ENCODE measurements at regions not wholly inside any gene's neighbourhood (a gene's known extent, or its start where the extent isn't known, plus 50 kb on each side); places are given as distances from the start of the nearest gene placed in this dataset.
A peak's percentile ranks its signal among the peaks of the same experiment; 100 is the strongest.

DNA sequence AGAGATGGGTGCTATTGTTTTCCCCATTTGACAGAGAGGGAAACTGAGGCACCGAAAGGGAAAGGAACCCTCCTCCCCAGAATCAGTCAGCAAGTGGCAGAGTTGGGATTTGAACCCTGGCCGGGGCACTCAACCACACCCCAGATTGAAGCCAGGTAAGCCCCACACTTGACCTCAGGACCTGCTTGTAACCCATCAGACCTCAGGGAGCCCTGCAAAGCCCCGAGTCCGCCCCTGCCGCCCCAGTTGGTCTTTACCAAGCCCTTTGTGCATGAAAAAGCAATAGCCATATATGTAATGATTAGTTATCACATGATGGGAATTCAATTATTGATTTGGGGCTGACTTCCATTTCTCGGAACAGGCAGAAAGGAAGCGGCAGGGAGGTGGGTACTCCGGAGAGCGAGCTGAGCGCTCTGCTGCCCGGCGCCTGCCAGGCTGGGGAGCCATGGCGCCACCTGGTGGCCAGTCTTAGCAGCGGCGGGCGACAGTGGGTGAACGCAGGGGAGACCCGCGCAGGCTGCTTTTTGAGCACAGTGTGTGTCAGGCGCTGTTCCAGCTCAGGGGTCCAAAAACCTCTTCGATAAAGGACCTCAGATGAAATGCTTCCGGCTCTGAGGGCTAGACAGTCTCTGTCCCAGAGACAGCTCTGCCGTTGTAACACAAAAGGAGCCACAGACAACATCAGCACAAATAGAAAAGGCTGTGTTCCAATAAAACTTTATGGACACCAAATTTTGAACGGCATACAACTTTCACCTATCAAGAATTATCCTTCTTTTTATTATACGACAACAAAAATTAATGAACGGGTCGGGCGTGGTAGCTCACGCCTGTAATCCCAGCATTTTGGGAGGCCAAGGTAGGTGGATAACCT, 82.9 kb upstream of the CACNA1A start:
- Histone ChIP-seq H3K27me3 (peaks cover 34% of the 10 kb centered on the region), H3K27ac (no peak overlapping the region), H3K4me3 (no peak overlapping the region), H3K4me1 (peaks cover 6% of the 10 kb centered on the region), H3K36me3 (no peaks in the 10 kb centered on the region), H3K9me3 (no peaks in the 10 kb centered on the region)
- TF ChIP-seq, protein P1, sequence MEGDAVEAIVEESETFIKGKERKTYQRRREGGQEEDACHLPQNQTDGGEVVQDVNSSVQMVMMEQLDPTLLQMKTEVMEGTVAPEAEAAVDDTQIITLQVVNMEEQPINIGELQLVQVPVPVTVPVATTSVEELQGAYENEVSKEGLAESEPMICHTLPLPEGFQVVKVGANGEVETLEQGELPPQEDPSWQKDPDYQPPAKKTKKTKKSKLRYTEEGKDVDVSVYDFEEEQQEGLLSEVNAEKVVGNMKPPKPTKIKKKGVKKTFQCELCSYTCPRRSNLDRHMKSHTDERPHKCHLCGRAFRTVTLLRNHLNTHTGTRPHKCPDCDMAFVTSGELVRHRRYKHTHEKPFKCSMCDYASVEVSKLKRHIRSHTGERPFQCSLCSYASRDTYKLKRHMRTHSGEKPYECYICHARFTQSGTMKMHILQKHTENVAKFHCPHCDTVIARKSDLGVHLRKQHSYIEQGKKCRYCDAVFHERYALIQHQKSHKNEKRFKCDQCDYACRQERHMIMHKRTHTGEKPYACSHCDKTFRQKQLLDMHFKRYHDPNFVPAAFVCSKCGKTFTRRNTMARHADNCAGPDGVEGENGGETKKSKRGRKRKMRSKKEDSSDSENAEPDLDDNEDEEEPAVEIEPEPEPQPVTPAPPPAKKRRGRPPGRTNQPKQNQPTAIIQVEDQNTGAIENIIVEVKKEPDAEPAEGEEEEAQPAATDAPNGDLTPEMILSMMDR (IDR thresholded peaks at IDR 0.05) = peak; percentile 86 to 97
- TF ChIP-seq POLR2AphosphoS5 (IDR thresholded peaks at IDR 0.05) = no peak
- 35% methylated on average over 24 of the region's 29 CpGs for WGBS
- peak; percentile 70 to 84 for DNase-seq (ENCODE audit: low spot score in 2 of 2)

DNA sequence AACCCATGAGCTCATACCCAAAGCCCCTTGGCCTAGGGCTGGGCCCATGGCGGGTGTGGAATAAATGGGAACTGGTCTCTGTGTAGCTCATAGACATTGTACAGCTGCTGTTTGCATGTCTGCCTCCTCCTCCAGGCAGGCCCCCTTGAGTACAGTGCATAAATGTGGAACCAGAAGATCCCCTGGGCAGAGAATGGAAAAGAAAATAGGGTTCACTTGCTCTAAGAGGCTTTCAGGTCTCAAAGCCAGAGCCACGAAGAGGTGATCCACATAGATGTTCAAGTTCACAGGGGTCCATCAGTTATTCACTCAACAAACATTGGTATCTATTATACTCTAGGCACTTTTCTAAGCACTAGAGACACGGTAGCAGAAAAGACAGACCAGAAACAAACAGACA, 79.2 kb upstream of the CACNA1A start:
- TF ChIP-seq POLR2AphosphoS5 (IDR thresholded peaks at IDR 0.05) = no peak
- TF ChIP-seq, protein P1 (IDR thresholded peaks at IDR 0.05) = no peak
- no peak for TF ChIP-seq EP300 (IDR thresholded peaks at IDR 0.05)
- TF ChIP-seq POLR2A (IDR thresholded peaks at IDR 0.05) = no peak
- no peaks in the 10 kb centered on the region for H3K36me3 ChIP-seq
- no peak overlapping the region for H3K4me3 ChIP-seq
- no peaks in the 10 kb centered on the region for H3K9me3 ChIP-seq
- 81% methylated on average over 3 of the region's 3 CpGs for WGBS
- H3K27me3 ChIP-seq = peaks cover 12% of the 10 kb centered on the region
- DNase-seq (ENCODE audit: low spot score in 2 of 2) = no peak
- no peak overlapping the region for H3K27ac ChIP-seq
- peaks cover 6% of the 10 kb centered on the region for H3K4me1 ChIP-seq

DNA sequence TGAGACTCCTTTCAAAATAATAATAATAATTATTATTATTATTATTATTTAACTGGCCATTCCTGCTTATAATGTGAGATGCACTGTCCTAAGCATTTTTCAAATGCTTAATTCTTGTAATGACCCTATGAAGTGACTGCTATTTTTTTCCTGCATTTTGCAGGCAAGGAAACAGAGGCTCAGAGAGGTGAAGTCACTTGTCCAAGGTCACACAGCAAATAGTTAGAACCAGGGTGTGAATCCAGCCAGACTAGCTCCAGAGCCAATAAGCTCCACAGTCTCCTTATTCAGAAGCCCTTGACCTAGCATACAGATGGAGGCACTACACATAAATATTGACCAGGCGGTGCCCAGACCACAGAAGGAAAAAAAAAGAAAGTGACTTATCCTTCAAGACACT, 77.5 kb upstream of the CACNA1A start:
- no peak overlapping the region for H3K27ac ChIP-seq
- H3K9me3 ChIP-seq = peaks cover 2% of the 10 kb centered on the region
- peaks cover 4% of the 10 kb centered on the region for H3K27me3 ChIP-seq
- H3K36me3 ChIP-seq = no peaks in the 10 kb centered on the region
- no peak for DNase-seq (ENCODE audit: low spot score in 2 of 2)
- no peak overlapping the region for H3K4me3 ChIP-seq
- TF ChIP-seq POLR2AphosphoS5 (IDR thresholded peaks at IDR 0.05) = no peak
- no peaks in the 10 kb centered on the region for H3K4me1 ChIP-seq
- WGBS = 85% methylated on average over 1 of the region's 1 CpG

DNA sequence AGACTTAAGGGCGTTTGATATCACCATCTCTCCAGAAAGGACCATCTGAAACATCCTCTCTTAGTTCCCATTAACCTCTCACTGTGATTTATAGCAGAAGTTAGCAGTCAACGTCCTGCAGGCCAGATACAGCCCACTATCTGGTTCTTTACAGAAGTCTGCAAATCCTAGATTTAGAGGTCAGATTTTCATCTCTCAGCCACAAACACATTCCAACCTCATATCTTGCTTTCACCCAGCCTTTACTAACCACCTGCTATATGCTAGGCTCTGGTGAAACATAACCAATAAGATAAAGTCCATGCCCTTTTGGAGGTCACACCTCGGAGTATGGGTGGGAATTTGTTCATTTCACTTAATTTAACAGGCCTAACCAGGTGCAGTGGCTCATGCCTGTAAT, 76.8 kb upstream of the CACNA1A start:
- Histone ChIP-seq H3K4me3 (no peak overlapping the region), H3K4me1 (no peaks in the 10 kb centered on the region), H3K36me3 (no peaks in the 10 kb centered on the region), H3K9me3 (peaks cover 4% of the 10 kb centered on the region), H3K27ac (no peak overlapping the region), H3K27me3 (peaks cover 3% of the 10 kb centered on the region)
- 56% methylated on average over 3 of the region's 3 CpGs for WGBS
- TF ChIP-seq, protein P1 (IDR thresholded peaks at IDR 0.05) = no peak
- TF ChIP-seq POLR2AphosphoS5 (IDR thresholded peaks at IDR 0.05) = no peak
- no peak for TF ChIP-seq POLR2A (IDR thresholded peaks at IDR 0.05)
- no peak for TF ChIP-seq EP300 (IDR thresholded peaks at IDR 0.05)
- DNase-seq (ENCODE audit: low spot score in 2 of 2) = no peak

DNA sequence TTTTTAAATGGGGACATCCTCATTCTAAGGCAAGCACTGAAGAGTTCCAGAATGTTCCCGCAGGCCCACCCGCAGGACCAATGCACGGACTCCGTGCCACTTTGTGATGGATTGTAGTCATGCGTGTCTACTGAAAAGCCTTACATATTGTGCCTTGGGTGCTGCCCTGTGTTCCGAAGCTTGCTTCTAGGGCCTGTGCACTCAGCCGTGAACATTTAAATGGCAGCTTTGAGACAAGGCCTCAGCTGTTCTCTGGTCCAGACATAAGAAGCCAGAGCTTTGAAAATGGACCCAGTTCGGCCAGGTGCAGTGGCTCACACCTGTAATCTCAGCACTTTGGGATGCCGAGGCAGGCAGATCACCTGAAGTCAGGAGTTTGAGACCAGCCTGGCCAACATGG, 75.3 kb upstream of the CACNA1A start:
- Histone ChIP-seq H3K9me3 (peaks cover 11% of the 10 kb centered on the region), H3K4me3 (no peak overlapping the region), H3K27me3 (peaks cover 4% of the 10 kb centered on the region), H3K36me3 (no peaks in the 10 kb centered on the region), H3K4me1 (no peaks in the 10 kb centered on the region), H3K27ac (no peak overlapping the region)
- DNase-seq (ENCODE audit: low spot score in 2 of 2) = no peak
- 91% methylated on average over 9 of the region's 9 CpGs for WGBS
- TF ChIP-seq EP300 (IDR thresholded peaks at IDR 0.05) (no peak), POLR2A (IDR thresholded peaks at IDR 0.05) (no peak), POLR2AphosphoS5 (IDR thresholded peaks at IDR 0.05) (no peak)
- TF ChIP-seq, protein P1 (IDR thresholded peaks at IDR 0.05) = no peak

Measured in suprapubic skin (tissue), 4 donors.